NCI-H1092 (cell line): ENCODE measurements at regions not wholly inside any gene's neighbourhood (a gene's known extent, or its start where the extent isn't known, plus 50 kb on each side); places are given as distances from the start of the nearest gene placed in this dataset.

ENCODE experiments used
- DNase-seq: peaks from one replicate; lab custom pipeline; 2025; lab: John Stamatoyannopoulos, UW

DNA sequence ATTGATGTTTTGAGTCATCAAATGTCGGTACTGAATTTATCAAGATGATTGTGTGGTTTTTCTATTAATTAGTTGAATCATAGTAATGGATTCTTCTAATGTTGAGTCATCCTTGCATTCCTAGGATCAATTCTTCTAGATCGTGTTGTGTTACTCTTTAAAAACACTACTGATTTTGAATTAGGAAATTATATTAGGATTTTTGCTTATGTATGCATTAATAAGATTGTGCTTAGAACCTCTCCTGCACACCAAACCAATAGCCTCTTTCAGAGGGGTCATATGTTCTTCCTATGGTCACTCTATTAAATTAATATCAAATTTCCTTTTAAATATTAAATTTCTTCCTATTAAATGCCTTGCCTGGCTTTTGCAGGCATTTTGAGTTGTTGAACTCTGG, 151.7 kb upstream of the TOPAZ1 start:
- no peak for DNase-seq

DNA sequence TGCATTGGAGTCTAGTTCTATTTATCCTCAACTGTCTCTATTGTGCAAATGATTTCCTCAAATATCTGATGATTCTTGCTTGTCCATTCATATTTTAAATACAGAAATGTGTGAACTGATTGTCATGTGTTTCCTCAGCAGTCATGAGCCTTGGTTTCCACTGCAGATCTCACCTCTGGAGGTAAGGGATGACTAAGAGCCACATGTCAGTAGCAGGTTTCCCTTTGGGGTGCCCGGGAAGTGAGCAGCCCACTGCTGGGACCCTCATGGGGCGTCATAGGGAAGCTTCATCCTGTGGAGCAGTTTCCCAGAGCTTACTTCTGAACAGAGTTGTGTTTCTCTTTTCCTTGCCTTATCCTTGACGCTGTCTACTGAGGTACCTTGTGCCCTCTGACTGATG, 149.2 kb upstream of the TOPAZ1 start:
- DNase-seq: no peak

DNA sequence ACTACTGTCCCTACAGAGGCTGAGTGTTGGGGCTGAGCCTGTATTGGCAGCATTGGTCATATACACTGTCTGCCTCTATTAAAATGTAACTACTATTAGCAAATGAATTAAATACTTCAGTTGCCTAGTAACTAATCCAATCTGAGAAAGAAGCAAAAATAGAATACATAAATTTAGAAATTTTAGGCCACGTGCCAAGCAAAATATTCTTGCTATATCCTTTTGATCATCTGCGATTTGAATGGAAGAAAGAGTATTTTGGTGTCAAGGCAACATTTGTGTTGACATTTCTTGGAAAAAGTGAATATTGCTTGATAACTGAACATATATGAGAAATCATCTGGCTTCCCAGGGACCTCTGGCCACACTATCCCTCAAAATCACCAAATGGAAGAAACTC, 148.2 kb upstream of the TOPAZ1 start:
- DNase-seq: no peak

DNA sequence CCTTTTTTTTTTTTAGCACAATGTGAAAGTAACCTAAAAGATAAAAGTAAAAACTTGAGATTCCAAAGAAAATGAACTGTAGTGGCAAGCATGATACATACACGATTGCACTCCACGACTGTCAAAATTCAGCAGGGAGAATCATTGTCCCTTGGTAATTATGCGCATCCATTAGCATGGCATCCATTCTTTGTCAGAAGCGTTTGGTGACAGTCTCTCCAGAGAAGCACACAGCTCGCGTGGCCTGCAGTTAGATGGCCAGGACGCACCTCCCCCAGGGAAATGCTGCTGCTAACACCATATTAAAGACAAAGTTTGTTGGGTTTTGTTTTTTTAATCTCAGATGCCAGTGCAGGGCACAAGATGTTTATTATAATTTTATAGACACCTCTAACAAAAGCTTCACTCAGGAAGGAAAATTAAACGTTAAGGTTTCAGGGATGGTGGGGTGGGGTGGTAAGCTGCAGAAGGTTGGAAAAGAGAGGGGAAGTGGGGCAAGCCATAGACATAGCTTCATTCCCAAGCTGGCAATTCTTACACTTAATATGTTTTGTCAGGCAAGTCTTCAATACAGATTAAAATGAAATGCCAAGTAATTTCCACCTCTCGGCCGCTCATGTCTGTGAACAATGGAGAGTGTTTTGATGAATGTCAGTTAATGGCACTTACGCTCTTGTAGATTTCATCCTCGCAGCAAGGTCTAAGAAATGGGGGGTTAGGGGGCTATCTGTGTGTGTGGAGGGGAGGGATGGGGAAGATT, 142.8 kb upstream of the TOPAZ1 start:
- DNase-seq: no peak

DNA sequence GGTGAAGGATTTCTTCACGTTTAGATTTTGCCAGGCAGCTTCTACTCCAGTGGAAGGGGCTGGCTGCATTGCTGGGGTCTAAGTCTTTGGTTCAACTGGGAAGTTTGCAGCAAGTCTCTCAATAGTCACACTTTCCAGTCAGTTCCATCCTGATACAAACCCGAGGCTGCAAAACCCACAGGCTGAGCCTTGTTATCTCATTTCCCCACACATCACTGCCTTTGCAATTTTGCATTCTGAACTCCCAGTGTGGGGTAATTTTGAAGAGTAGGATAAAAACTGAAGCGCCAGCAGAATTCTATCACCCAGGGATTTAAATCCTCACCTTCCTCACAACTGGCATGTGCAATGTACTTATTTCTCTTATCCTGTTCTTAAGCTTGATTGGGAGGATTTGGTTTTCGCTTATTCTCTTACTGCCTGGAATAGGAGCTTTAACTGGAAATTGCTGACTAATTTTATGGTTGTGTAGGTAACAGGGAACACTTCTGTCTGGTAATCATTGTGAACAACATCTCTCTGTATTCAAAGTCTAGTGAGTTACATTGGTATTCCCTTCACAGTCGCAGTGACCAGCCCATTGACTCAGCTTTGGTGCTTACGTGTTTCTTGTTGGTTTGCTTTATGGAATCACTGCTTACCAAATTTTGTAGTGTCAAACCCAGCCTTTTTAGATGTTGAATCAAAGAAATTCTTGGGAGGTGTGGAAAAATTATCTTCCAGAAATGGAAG, 142.0 kb upstream of the TOPAZ1 start:
- no peak for DNase-seq

DNA sequence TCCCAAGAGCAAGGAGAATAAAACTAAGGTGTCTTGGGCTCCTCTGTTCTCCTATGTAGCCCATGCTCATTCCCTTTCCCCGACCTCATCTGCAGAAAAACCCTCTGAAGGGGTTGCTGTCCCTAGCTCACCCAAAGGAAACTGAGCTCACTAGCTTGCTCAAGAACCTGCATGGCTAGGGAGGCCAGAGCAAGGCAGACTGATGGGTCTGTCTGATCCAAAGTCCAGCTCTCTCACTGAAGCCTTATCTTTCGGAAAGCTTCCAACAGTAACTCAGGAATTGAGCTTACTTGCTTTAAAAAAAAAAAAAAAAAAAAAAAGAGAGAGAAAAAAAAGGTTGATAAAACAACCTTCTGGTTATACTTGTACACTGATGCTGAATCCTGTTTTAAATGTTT, 141.4 kb upstream of the TOPAZ1 start:
- DNase-seq: no peak

DNA sequence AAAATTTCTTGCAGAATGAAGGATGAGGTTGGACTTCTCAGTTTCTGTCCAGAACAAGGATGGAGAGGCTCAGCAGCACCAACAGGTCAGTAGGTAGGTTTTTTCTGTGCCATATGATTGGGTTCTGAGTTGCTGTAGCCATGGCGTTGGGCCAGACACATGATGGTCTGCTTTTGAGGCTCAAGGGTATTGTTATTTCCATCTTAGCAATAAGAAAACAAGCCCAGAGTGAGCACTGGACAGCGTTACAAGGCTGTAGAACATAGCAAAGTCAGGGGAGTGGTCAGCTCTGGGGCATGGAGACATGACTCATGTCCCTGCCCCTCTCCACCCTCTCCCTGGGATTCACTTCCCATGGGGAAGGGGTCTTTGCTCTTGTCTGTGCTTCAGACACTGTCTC, 137.6 kb upstream of the TOPAZ1 start:
- no peak for DNase-seq

DNA sequence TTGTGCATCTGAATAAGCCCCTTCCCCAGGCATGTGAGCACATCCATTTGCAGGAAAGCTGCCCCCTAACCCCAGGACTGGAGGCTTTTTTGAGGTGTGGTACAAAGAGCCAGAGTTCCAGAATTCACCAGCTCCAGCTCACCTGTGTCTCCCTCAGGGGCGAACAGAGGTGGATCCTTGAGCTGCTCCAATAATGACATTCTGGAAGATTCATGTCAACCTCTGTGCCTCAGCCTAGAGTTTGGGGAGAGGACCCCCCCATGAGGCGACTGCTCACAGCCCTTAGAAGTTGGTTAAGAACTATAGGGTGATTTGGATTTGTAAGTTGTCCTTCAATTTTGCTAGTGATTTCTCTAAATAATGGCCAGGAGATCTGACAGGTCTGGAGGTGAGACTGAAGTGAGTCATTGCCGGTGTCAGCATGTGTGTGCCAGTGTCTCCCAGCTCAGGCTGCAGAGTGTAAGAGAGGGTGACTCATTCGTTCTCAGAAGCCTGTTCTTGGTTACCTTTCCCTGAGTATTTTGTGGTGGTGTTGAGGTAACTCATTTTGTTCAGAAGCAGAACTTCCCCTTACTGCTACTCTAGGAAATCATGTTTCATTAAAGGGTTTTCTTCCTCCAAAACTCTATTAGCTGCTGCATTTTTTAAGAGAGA, 136.9 kb upstream of the TOPAZ1 start:
- no peak for DNase-seq

DNA sequence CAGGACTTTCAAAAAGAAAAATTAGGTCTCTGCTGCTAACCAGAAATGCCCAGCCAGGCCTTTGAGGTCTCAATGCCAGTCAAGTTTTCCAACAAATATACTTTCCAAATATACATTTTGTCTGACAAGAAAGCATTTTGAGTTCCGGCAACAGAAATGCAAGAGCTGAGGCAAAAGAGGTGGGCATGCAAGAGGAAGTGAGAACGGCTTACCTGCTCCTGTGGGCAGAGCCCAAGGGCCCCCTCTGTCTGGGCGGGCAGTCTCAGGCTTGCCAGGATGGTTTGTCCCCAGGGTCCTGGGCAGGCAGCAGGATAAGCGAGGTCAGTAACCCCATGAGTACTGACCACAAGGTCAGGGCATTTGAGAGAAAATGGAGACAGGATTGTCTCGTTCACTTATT, 136.1 kb upstream of the TOPAZ1 start:
- DNase-seq: no peak

DNA sequence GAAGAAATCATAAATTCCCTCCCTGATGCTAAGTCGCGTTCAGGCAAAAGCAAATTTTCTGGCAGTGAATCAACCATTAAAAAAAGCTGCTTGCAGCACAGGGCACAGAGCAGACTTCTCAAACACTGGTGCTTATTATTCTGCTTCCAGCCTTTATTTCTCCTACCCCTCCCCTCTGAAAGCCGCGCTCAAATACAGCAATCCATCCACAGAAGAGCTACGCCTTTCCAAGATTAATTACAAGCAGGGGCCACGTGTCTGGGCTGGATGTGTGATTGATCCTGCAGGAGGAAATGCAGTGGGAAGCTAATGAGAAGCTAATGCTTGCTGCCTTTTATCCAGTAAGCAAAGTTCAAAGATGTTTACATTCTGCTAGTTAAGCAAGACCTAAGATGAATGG, 134.9 kb upstream of the TOPAZ1 start:
- DNase-seq: no peak

DNA sequence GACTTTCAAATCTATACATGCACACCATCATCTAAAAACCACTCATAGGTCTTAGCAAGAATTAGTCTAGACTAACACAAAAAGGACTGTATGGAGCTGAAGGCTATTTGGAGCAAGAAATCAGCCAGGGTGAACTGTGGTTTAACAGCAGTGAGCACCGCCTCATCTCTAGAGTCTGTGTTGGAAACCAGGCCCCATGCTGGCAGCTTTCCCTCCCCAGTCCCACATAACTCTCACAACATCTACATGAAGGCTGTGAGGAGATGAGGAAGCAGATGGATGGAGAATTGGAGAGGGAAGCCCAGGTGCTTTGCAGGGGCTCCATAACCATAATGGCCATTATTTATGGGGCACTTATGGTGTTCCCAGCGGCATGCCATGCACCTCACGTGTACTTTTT, 133.2 kb upstream of the TOPAZ1 start:
- no peak for DNase-seq

DNA sequence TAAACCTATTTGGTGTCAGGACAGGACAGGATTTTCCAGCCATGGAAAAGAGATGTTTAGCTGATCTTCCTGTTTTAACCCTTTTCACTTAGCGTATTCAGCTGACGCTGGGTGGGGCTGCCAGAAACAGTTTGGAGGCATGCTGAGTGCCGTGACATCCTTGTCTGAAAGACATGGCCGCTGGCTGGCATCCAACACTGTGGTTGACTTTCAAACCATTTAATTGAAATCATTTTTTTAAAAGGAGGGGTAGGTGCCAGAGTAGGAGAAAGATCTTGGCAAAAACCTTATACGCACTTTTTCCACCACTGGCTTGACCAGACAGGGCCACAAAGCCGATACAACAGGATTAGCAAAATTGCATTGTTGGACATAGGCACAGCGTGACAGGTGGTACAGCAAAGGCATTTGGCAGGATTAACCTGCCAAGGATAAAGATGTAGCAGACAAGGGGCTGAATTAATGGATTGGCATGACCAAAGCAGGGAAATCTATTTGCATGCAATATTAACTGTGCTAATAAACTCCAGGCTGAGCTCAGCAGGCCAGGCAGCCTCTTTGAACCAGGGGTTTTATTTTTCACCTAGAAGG, 131.8 kb upstream of the TOPAZ1 start:
- DNase-seq: no peak

DNA sequence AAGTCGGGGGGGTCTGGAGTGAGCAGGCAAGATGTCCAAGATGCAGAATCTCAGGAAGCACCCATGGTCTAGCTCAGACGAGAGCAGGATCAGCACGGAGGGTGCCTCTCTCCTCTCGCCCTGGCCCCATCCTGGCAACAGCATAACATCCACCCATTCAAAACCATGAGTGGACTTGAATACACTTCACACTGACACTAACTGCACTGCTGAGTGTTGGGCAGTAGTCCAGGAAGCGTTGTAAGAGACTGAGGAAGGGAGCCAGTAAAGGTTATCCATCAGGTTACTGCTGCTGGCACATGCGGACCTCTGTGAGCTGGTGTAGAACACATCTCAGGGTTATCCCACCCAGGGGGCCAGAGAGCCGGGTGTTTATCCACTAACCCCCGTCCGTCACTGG, 131.0 kb upstream of the TOPAZ1 start:
- no peak for DNase-seq

DNA sequence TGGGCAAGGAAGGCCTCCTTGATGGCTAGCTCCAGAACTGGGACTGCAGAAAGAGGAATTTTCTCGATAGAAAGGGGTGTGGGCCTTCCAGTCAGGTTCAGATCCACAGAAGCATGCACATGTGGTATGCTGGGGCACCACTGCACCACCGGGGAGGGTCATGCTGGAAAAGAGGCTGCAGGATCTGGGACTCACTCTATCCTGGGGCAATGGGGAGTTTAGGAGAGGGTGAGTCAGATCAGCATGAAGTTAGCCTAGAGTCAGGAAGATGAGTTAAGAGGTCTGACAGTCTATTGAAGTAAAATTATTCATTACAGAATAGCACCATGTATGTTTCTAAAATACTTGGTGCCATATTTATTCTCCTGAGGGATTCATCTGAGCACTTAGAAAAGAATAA, 130.2 kb upstream of the TOPAZ1 start:
- DNase-seq: no peak

DNA sequence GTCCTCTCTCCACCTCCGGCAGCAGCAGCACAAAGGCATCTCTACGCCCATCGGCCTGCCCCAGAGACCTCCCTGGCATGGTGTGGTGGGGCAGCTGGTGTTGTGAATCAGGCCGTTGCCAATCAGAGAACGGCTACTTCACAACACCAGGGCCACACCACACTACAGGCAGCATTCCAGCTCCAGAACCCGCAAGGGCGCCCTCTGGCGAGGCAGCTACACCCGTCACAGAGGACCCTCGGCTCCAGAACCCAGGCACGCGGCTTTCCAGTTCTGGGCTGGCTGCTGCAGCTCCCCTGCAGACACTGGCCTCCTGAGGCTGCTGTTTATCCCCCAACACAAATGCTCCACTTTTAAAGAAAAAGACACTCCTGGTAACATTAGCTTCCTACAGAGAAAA, 127.5 kb upstream of the TOPAZ1 start:
- no peak for DNase-seq

DNA sequence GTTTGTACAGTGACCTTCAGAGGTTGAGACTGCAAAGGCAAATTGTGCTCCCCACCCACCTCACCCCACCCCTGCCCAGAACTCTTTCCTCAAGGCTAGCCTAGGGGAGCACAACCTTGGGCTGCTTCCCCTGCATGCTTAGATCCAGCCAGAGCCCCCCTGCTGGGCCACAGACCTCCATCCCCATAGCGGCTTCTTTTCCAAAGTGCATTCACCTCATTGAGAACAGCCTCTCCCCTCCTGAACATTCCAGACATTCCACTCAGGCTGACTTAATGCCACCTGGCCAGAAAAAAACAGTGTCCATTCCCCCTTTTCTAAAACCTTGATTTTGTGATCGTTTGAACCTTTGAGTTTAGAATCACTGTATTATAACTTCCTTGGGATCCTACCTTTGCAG, 124.4 kb upstream of the TOPAZ1 start:
- DNase-seq: no peak

DNA sequence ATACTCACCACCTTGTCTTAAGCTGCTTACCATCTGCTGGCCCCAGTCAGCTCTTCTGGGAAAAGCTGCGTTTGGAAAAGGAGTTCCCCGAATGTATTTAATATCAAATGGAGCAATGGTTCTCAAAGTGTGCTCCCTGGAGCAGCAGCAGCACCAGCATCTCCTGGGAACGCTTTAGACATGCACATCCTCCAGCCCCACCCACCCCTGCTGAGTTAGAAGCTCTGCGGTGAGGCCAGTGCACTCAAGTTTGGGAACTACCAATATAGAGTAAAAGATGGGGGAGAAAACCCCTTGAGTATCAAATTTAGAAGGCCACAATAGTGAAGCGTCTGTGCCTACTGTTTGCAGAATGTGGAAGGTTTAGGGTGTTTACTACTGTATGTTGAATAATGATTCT, 124.0 kb upstream of the TOPAZ1 start:
- DNase-seq: no peak

DNA sequence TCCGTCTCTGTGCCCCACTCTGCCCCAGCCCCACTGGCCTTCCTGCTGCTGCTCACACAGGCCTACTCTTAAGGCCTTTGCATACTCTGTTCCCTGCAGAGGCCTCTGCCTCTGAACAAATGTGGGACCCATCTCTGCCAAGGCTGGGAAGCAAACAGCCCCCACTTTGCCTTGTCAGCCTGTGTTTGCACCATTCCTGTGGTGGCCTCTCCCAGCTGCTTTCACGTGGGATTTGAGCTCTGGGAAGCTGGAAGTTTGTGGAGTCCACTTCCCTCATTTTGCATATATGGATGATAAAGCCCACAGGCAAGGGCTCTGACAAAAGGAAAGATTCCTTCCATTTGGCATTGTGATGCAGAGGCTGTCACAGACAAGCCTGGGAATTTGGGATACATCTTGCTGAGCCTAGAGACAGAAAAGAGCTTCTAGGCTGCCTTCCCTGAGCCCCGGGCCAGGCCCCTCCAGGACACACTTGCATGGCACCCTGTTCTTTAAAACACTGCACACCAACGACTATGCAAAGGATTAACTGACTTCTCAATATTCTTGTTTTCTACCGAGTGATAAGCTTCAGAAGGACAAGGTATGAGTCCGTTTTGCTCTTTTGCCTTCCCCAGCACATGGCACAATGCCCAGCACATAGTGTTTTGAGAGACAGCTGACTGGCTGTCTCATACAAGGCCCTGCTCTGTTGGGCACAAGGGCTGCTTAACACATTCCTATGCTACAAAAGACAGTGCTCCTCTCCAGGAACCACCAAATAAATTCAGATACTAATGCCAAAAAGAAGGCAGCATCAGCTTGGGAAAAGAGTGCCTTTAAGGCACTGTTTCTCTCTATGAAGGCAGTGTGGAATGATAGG, 120.7 kb upstream of the TOPAZ1 start:
- no peak for DNase-seq

DNA sequence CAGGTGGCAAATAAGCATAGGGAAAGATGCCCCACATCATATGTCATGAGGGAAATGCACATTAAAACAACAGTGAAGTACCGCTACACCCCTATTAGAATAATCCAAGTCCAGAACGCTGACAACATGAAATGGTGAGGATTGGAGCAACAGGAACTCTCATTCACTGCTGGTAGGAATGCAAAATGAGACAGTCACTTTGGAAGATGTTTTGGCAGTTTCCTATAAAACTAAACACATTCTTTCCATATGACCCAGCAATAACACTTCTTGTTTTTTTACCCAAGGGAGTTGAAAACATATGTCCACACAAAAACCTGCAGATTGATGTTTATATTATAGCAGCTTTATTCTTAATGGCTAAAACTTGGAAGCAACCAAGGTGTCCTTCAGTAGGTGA, 116.4 kb upstream of the TOPAZ1 start:
- DNase-seq: no peak

DNA sequence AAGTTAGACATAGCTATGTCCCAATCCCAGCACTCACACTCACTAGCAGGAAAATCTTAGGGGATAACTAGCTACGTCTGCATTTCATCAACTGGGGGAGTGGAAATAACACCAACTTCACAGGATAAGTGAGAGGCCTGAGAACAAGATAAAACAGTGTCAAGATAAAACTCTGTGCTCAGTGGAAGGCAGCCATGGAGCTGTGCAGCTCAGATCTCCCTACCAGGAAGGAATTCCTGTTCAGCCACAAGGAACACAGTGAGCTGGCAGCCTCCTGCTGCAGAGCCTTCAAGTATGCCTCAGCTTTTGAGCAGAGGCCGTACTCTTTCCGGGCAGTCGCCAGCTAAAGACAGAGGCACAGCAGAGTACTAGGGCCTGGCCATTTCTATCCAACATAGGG, 115.8 kb upstream of the TOPAZ1 start:
- no peak for DNase-seq

DNA sequence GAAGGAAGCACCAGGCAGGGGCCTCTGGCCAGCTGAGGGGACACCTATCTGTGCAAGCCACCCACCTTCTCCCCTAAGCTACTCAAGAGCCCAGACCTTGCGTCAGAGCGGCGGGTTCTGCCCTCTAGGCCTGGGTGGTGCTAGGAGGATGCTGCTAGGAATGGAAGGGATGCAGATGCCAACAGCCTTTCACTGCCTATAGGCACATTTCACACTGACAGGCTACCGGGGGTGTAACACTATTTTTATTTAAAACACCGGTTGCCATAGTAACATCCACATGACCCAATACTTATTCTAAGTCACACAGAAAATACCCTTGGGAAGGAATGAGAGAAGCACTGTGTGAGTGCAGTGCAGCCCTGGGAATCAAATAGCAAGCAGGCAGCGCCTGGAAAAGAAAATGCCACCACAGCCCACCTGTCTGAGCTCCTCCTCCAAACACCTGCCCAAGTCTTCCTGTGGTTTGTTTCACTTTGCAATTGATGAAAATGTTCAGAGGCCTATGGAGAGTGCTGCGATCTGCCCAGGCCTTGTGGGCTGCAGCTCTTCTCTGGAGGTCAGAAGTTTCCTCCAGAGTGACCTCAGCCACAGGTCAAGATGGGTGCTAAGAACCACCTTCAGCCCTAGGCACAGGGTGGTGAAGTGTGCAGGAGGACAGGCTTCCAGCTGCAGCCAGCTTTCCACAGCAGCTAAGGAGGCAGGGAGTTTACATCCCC, 113.5 kb upstream of the TOPAZ1 start:
- no peak for DNase-seq
